T-cell (primary cell): ENCODE measurements at regions not wholly inside any gene's neighbourhood (a gene's known extent, or its start where the extent isn't known, plus 50 kb on each side); places are given as distances from the start of the nearest gene placed in this dataset.

Experiments
- ATAC-seq, 4 experiments: fragments of 200-7000 bp in 3 of 4; fragments of 150-1000 bp in 1 of 4; cut with Tn5 transposase; replicated peaks in 1 of 4; 1 replicate in 3 of 4; 2 replicates in 1 of 4; pipeline ENCODE4 v1.10.0; 2021; ENCODE audit warnings: moderate library complexity in 3 of 4, mild to moderate bottlenecking in 2 of 4, moderate number of reproducible peaks in 1 of 4
- CTCF ChIA-PET, 2 donors: fragments of 300-600 bp; sonication (Branson Sonifier 250); formaldehyde crosslinking; loops; one replicate each; lab custom pipeline; 2022; ENCODE audit warnings: antibody characterized with exemption in 2 of 2; lab: Charles Lee
- POLR2A ChIA-PET, 2 donors: fragments of 300-600 bp; sonication (Branson Sonifier 250); formaldehyde crosslinking; loops; one replicate each; lab custom pipeline; 2022; ENCODE audit warnings: antibody characterized with exemption in 2 of 2; lab: Charles Lee
- DNase-seq, 35 experiments: peaks; one replicate each; pipeline versions ENCODE4 v3.0.0 to v3.0.0-alpha.2; 2013 to 2023
- H3K27ac ChIP-seq: one replicate; pipeline ENCODE4 v1.5.1; 2013; ENCODE audit warnings: low read length
- H3K27me3 ChIP-seq, 2 experiments: replicated peaks in 1 of 2; 1 replicate in 1 of 2; 2 replicates in 1 of 2; pipeline versions ENCODE4 v1.6.1 to v1.7.0; 2013; ENCODE audit warnings: low read length in 1 of 2, mixed read lengths in 1 of 2; ENCODE audit not compliant: control insufficient read depth in 2 of 2, insufficient read depth in 2 of 2; ENCODE audit errors: extremely low read depth in 1 of 2
- H3K36me3 ChIP-seq, 2 donors: 1 replicate in 1 of 2; 2 replicates in 1 of 2; pipeline versions ENCODE4 v1.6.1 to v1.7.0; 2013; ENCODE audit warnings: low read length in 1 of 2; ENCODE audit not compliant: control insufficient read depth in 2 of 2, insufficient read depth in 1 of 2; ENCODE audit errors: extremely low read depth in 1 of 2
- H3K4me1 ChIP-seq, 2 experiments: 1 replicate in 1 of 2; 2 replicates in 1 of 2; pipeline versions ENCODE4 v1.6.1 to v1.7.0; 2013; ENCODE audit warnings: low read length in 2 of 2, mixed read lengths in 1 of 2; ENCODE audit not compliant: insufficient read depth in 2 of 2, control insufficient read depth in 1 of 2; ENCODE audit errors: extremely low read depth in 1 of 2
- H3K4me3 ChIP-seq, 2 donors: 1 replicate in 1 of 2; 2 replicates in 1 of 2; pipeline versions ENCODE4 v1.5.1 to v1.7.0; 2013; ENCODE audit warnings: mild to moderate bottlenecking in 2 of 2, low read length in 1 of 2, moderate library complexity in 1 of 2; ENCODE audit not compliant: control insufficient read depth in 1 of 2; ENCODE audit errors: extremely low read depth in 1 of 2
- H3K9me3 ChIP-seq: 2 replicates; pipeline ENCODE4 v1.7.0; 2013
- H3K27ac Mint-ChIP-seq, 2 donors: one replicate each; pipeline ENCODE4 v1.8.0; 2020 to 2021; ENCODE audit warnings: mild to moderate bottlenecking in 2 of 2, mixed read lengths in 2 of 2
- H3K27me3 Mint-ChIP-seq, 2 donors: one replicate each; pipeline ENCODE4 v1.8.0; 2021 to 2022; ENCODE audit warnings: mixed read lengths in 2 of 2
- H3K36me3 Mint-ChIP-seq: one replicate; pipeline ENCODE4 v1.8.0; 2021; ENCODE audit warnings: mixed read lengths
- H3K4me1 Mint-ChIP-seq, 3 donors: one replicate each; pipeline ENCODE4 v1.8.0; 2020 to 2022; ENCODE audit warnings: mixed read lengths in 3 of 3, mild to moderate bottlenecking in 1 of 3
- H3K4me3 Mint-ChIP-seq, 3 donors: one replicate each; pipeline ENCODE4 v1.8.0; 2020 to 2022; ENCODE audit warnings: mild to moderate bottlenecking in 3 of 3, mixed read lengths in 3 of 3, moderate library complexity in 3 of 3
- H3K9me3 Mint-ChIP-seq, 3 donors: one replicate each; pipeline ENCODE4 v1.8.0; 2020 to 2022; ENCODE audit warnings: mixed read lengths in 3 of 3
- WGBS: methylation state at CpG from one replicate; pipeline ENCODE4 v1.1.5; 2013; ENCODE audit warnings: missing lambda C conversion rate; ENCODE audit not compliant: insufficient coverage; 5-methylcytosine and 5-hydroxymethylcytosine counted together

GRCh38 chr3:31409866-31410265, 122.9 kb upstream of the STT3B start:
- no peaks in the 10 kb centered on the region for H3K36me3 Mint-ChIP-seq
- 97% methylated on average over 4 of the region's 6 CpGs for WGBS
- H3K9me3 Mint-ChIP-seq: no peaks in the 10 kb centered on the region
- H3K27me3 Mint-ChIP-seq: no peaks in the 10 kb centered on the region
- POLR2A ChIA-PET: no interaction called here
- no peak overlapping the region for H3K4me3 Mint-ChIP-seq
- no peak overlapping the region for H3K27ac Mint-ChIP-seq
- ATAC-seq (no peak), DNase-seq (no peak)
- no peak overlapping the region for H3K27ac ChIP-seq
- no peaks in the 10 kb centered on the region for H3K36me3 ChIP-seq
- no peaks in the 10 kb centered on the region for H3K9me3 ChIP-seq
- peaks cover 14 to 24% (median 24%) of the 10 kb centered on the region in 3 donors for H3K4me1 Mint-ChIP-seq
- no peak overlapping the region for H3K4me3 ChIP-seq
- H3K4me1 ChIP-seq: peaks cover 0 to 4% of the 10 kb centered on the region in 2 experiments
- no peaks in the 10 kb centered on the region for H3K27me3 ChIP-seq
- CTCF ChIA-PET: no interaction called here

- no peaks in the 10 kb centered on the region for H3K36me3 Mint-ChIP-seq
- POLR2A ChIA-PET: no interaction called here
- WGBS: no CpG with 5 or more reads among the region's 3 CpGs
- H3K4me3 ChIP-seq: no peak overlapping the region
- DNase-seq (no peak), ATAC-seq (no peak)
- no peak overlapping the region for H3K4me3 Mint-ChIP-seq
- H3K27ac Mint-ChIP-seq: no peak overlapping the region
- CTCF ChIA-PET: no interaction called here
- no peaks in the 10 kb centered on the region for H3K36me3 ChIP-seq
- no peak overlapping the region for H3K27ac ChIP-seq
- H3K9me3 ChIP-seq: no peaks in the 10 kb centered on the region
- H3K27me3 Mint-ChIP-seq: no peaks in the 10 kb centered on the region
- H3K27me3 ChIP-seq: no peaks in the 10 kb centered on the region
- H3K4me1 ChIP-seq: peaks cover 0 to 4% of the 10 kb centered on the region in 2 experiments
- no peaks in the 10 kb centered on the region for H3K9me3 Mint-ChIP-seq
- peaks cover 14 to 24% (median 24%) of the 10 kb centered on the region in 3 donors for H3K4me1 Mint-ChIP-seq
Observed at GRCh38 chr3:31410411-31410810, 122.3 kb upstream of the STT3B start.

GRCh38 chr3:31412832-31413231, 119.9 kb upstream of the STT3B start:
- POLR2A ChIA-PET: no interaction called here
- DNase-seq (no peak), ATAC-seq (no peak)
- H3K36me3 ChIP-seq: no peaks in the 10 kb centered on the region
- H3K4me3 ChIP-seq: no peak overlapping the region
- H3K4me3 Mint-ChIP-seq: no peak overlapping the region
- H3K27ac ChIP-seq: no peak overlapping the region
- CTCF ChIA-PET: no interaction called here
- no peaks in the 10 kb centered on the region for H3K27me3 Mint-ChIP-seq
- no peaks in the 10 kb centered on the region for H3K27me3 ChIP-seq
- H3K27ac Mint-ChIP-seq: no peak overlapping the region
- no CpG with 5 or more reads among the region's 1 CpG for WGBS
- H3K36me3 Mint-ChIP-seq: no peaks in the 10 kb centered on the region
- H3K4me1 ChIP-seq: peaks cover 0 to 4% of the 10 kb centered on the region in 2 experiments
- no peaks in the 10 kb centered on the region for H3K9me3 ChIP-seq
- H3K4me1 Mint-ChIP-seq: peaks cover 12 to 17% (median 14%) of the 10 kb centered on the region in 3 donors
- H3K9me3 Mint-ChIP-seq: no peaks in the 10 kb centered on the region

- ChIA-PET CTCF (no interaction called here), POLR2A (interaction anchor here in 1 of 2 donors (0.5 kb wide), 1 partner anchor 9 kb away, joined by 4 read pairs; no protein-coding TSS in a partner anchor)
Observed at GRCh38 chr3:31413515-31413914, 119.2 kb upstream of the STT3B start.

GRCh38 chr3:31416980-31417379, 115.7 kb upstream of the STT3B start:
- no peak overlapping the region for H3K27ac ChIP-seq
- no peaks in the 10 kb centered on the region for H3K9me3 ChIP-seq
- H3K9me3 Mint-ChIP-seq: no peaks in the 10 kb centered on the region
- WGBS: no CpG with 5 or more reads among the region's 4 CpGs
- H3K4me3 ChIP-seq: no peak overlapping the region
- POLR2A ChIA-PET: no interaction called here
- no peaks in the 10 kb centered on the region for H3K27me3 ChIP-seq
- peaks cover 6 to 13% (median 13%) of the 10 kb centered on the region in 3 donors for H3K4me1 Mint-ChIP-seq
- DNase-seq (no peak), ATAC-seq (no peak)
- H3K36me3 Mint-ChIP-seq: no peaks in the 10 kb centered on the region
- no peaks in the 10 kb centered on the region for H3K36me3 ChIP-seq
- no peak overlapping the region for H3K27ac Mint-ChIP-seq
- H3K4me3 Mint-ChIP-seq: no peak overlapping the region
- H3K27me3 Mint-ChIP-seq: no peaks in the 10 kb centered on the region
- H3K4me1 ChIP-seq: peaks cover 0 to 2% of the 10 kb centered on the region in 2 experiments
- CTCF ChIA-PET: no interaction called here

More at GRCh38 chr3:31413515-31413914, 119.2 kb upstream of the STT3B start:
- Histone ChIP-seq H3K36me3 (no peaks in the 10 kb centered on the region), H3K27ac (no peak overlapping the region), H3K27me3 (no peaks in the 10 kb centered on the region), H3K9me3 (no peaks in the 10 kb centered on the region), H3K4me3 (no peak overlapping the region), H3K4me1 (peaks cover 0 to 4% of the 10 kb centered on the region in 2 experiments)
- Mint-ChIP-seq H3K4me1 (peaks cover 10 to 16% (median 11%) of the 10 kb centered on the region in 3 donors), H3K9me3 (no peaks in the 10 kb centered on the region), H3K36me3 (no peaks in the 10 kb centered on the region), H3K4me3 (no peak overlapping the region), H3K27me3 (no peaks in the 10 kb centered on the region), H3K27ac (no peak overlapping the region)
- no peak for DNase-seq
- no peak for ATAC-seq

- Mint-ChIP-seq H3K9me3 (no peaks in the 10 kb centered on the region), H3K4me3 (no peak overlapping the region), H3K4me1 (peaks cover 6 to 17% (median 17%) of the 10 kb centered on the region in 3 donors), H3K27ac (no peak overlapping the region), H3K27me3 (no peaks in the 10 kb centered on the region), H3K36me3 (no peaks in the 10 kb centered on the region)
- Histone ChIP-seq H3K4me3 (no peak overlapping the region), H3K36me3 (no peaks in the 10 kb centered on the region), H3K27me3 (no peaks in the 10 kb centered on the region), H3K9me3 (no peaks in the 10 kb centered on the region), H3K4me1 (peaks cover 0 to 2% of the 10 kb centered on the region in 2 experiments), H3K27ac (no peak overlapping the region)
- DNase-seq (no peak), ATAC-seq (no peak)
- no CpG with 5 or more reads among the region's 1 CpG for WGBS
- POLR2A ChIA-PET: no interaction called here
- CTCF ChIA-PET: no interaction called here
Observed at GRCh38 chr3:31417486-31417885, 115.2 kb upstream of the STT3B start.

- Mint-ChIP-seq H3K4me1 (peaks cover 6 to 31% (median 30%) of the 10 kb centered on the region in 3 donors), H3K4me3 (no peak overlapping the region), H3K36me3 (no peaks in the 10 kb centered on the region), H3K27me3 (no peaks in the 10 kb centered on the region), H3K27ac (no peak overlapping the region), H3K9me3 (peaks cover 0 to 4% (median 0%) of the 10 kb centered on the region in 3 donors)
- Histone ChIP-seq H3K9me3 (no peaks in the 10 kb centered on the region), H3K27ac (no peak overlapping the region), H3K4me1 (peaks cover 0 to 2% of the 10 kb centered on the region in 2 experiments), H3K4me3 (no peak overlapping the region), H3K27me3 (no peaks in the 10 kb centered on the region), H3K36me3 (no peaks in the 10 kb centered on the region)
- ChIA-PET CTCF (interaction anchor here (0.6 to 0.8 kb wide), 2 partner anchors 8 to 27 kb away, joined by 3 to 4 read pairs; no protein-coding TSS in a partner anchor), POLR2A (no interaction called here)
- ATAC-seq (no peak), DNase-seq (no peak)
- 92% methylated on average over 2 of the region's 4 CpGs for WGBS
Observed at GRCh38 chr3:31420311-31420710, 112.4 kb upstream of the STT3B start.
